Heart left ventricle (tissue), 16 donors: ENCODE measurements at regions not wholly inside any gene's neighbourhood (a gene's known extent, or its start where the extent isn't known, plus 50 kb on each side); places are given as distances from the start of the nearest gene placed in this dataset.

Experiments used
- ATAC-seq, 4 donors: fragments of 200-7000 bp; cut with Tn5 transposase; one replicate each; pipeline ENCODE4 v1.9.1; 2020 to 2022; ENCODE audit warnings: moderate library complexity in 4 of 4, mild to moderate bottlenecking in 3 of 4, moderate number of reproducible peaks in 1 of 4
- DNase-seq, 5 donors: peaks; one replicate each; pipeline ENCODE4 v3.0.0-alpha.2; 2020
- H3K27ac ChIP-seq, 12 donors: fragments of 200-600 bp; sonication (generic) in 4 of 12; one replicate each; pipeline versions ENCODE4 v1.5.0 to v1.8.0; 2016 to 2022; ENCODE audit warnings: mild to moderate bottlenecking in 2 of 12
- H3K27me3 ChIP-seq, 9 donors: fragments of 200-600 bp; sonication (generic) in 2 of 9; one replicate each; pipeline versions ENCODE4 v1.5.1 to v1.8.0; 2016 to 2022; ENCODE audit warnings: mild to moderate bottlenecking in 3 of 9
- H3K36me3 ChIP-seq, 9 donors: fragments of 200-600 bp; sonication (generic) in 2 of 9; one replicate each; pipeline versions ENCODE4 v1.5.0 to v1.8.0; 2018 to 2022; ENCODE audit warnings: mild to moderate bottlenecking in 2 of 9
- H3K4me1 ChIP-seq, 12 donors: fragments of 200-600 bp; sonication (generic) in 4 of 12; one replicate each; pipeline versions ENCODE4 v1.5.0 to v1.8.0; 2016 to 2022; ENCODE audit warnings: mild to moderate bottlenecking in 3 of 12
- H3K4me3 ChIP-seq, 12 donors: fragments of 200-600 bp; sonication (generic) in 4 of 12; one replicate each; pipeline versions ENCODE4 v1.5.0 to v1.8.0; 2017 to 2022; ENCODE audit warnings: mild to moderate bottlenecking in 9 of 12, moderate library complexity in 4 of 12
- H3K9me3 ChIP-seq, 12 donors: fragments of 200-600 bp; sonication (generic) in 4 of 12; one replicate each; pipeline versions ENCODE4 v1.5.0 to v1.8.0; 2016 to 2022; ENCODE audit warnings: mild to moderate bottlenecking in 1 of 12
- CTCF ChIP-seq, 12 donors: fragments of 200-600 bp; sonication (generic) in 4 of 12; IDR thresholded peaks; one replicate each; pipeline versions ENCODE4 v1.5.0 to v1.8.0; 2018 to 2022; ENCODE audit warnings: antibody characterized with exemption in 12 of 12, mild to moderate bottlenecking in 5 of 12
- POLR2A ChIP-seq, 2 donors: fragments of 450-650 bp; IDR thresholded peaks; one replicate each; pipeline ENCODE4 v1.6.1; 2017; ENCODE audit warnings: antibody characterized with exemption in 2 of 2, mild to moderate bottlenecking in 2 of 2, moderate library complexity in 2 of 2
- WGBS, 4 donors: extraction: QIAGEN DNeasy Blood & Tissue Kit in 2 of 4; methylation state at CpG; one replicate each; pipeline versions ENCODE4 v1.1.5 to v1.1.7; 2013 to 2018; 5-methylcytosine and 5-hydroxymethylcytosine counted together
- intact Hi-C, 10 donors: fragments of 100-400 bp; cut with DNase I; formaldehyde crosslinking; loops; one replicate each; pipeline versions ENCODE4 v1.11.1 to v1.14.2; 2022
- donor health status: ischemic (EF 13 %, LVEDD 7.1; RV severe dilation, severe dysfunction).
- donor health status: healthy with polysubstance abuse.
- donor health status: DM: no; HTN: yes; CAD: no.
- donor health status: DM: no; HTN: no; CAD: no.
- donor health status: ischemic (EF 25% LVEDD 6.9; RV normal size, moderate dysfunction).
- donor health status: ischemic (EF 25% LVEDD 5.7; RV mildly dilated, moderate dysfunction).
- donor health status: healthy.
- donor health status: DM: yes; HTN: yes; CAD: no.
- donor health status: ischemic (EF 35%, LVEDD 5.7; RV mildly dilated, moderate dysfunction).
- donor health status: nonischemic (EF 11% LVEDD 7.7; RV severe dilation, severe dysfunction).
- donor health status: DM: yes; HTN: yes; CAD: no.
- donor health status: PGD.
- donor health status: ischemic (EF 29% LVEDD 5.4; RV normal size, mild dysfunction).
- donor health status: nonischemic (EF 23%, LVEDD 6.1; RV moderate dilation, normal function).

- H3K27me3 ChIP-seq = peaks cover 0 to 4% (median 0%) of the 10 kb centered on the region in 9 donors
- intact Hi-C loops = no loop called here
- ATAC-seq (no peak), DNase-seq (no peak)
- no peaks in the 10 kb centered on the region for H3K4me1 ChIP-seq
- no peak overlapping the region for H3K4me3 ChIP-seq
- H3K27ac ChIP-seq = no peak overlapping the region
- no peaks in the 10 kb centered on the region for H3K36me3 ChIP-seq
- no peak for TF ChIP-seq POLR2A (IDR thresholded peaks at IDR 0.05)
- no peak for TF ChIP-seq CTCF (IDR thresholded peaks at IDR 0.05)
- no peaks in the 10 kb centered on the region for H3K9me3 ChIP-seq
- 33 to 86% (median 56%) methylated on average over 1 of the region's 1 CpG for WGBS, 4 donors
Observed at GRCh38 chrX:43008356-43008755, 230.4 kb upstream of the PPP1R2C start.

GRCh38 chrX:43016021-43016420, 238.1 kb upstream of the PPP1R2C start:
- Histone ChIP-seq H3K27ac (no peak overlapping the region), H3K36me3 (no peaks in the 10 kb centered on the region), H3K27me3 (peaks cover 0 to 6% (median 0%) of the 10 kb centered on the region in 9 donors), H3K4me3 (no peak overlapping the region), H3K4me1 (no peaks in the 10 kb centered on the region), H3K9me3 (no peaks in the 10 kb centered on the region)
- DNase-seq (no peak), ATAC-seq (no peak)
- TF ChIP-seq CTCF (IDR thresholded peaks at IDR 0.05) (no peak), POLR2A (IDR thresholded peaks at IDR 0.05) (no peak)
- intact Hi-C loops = no loop called here

- DNase-seq = no peak
- H3K27me3 ChIP-seq = peaks cover 0 to 6% (median 0%) of the 10 kb centered on the region in 9 donors
- 78 to 87% (median 83%) methylated on average over 5 of the region's 5 CpGs for WGBS, 4 donors
Observed at GRCh38 chrX:43018031-43018430, 240.1 kb upstream of the PPP1R2C start.

GRCh38 chrX:43019021-43019420, 241.1 kb upstream of the PPP1R2C start:
- 37 to 51% (median 38%) methylated on average over 3 of the region's 3 CpGs for WGBS, 4 donors

More at GRCh38 chrX:43018031-43018430, 240.1 kb upstream of the PPP1R2C start:
- Histone ChIP-seq H3K9me3 (no peaks in the 10 kb centered on the region), H3K4me1 (no peaks in the 10 kb centered on the region), H3K4me3 (no peak overlapping the region), H3K27ac (no peak overlapping the region), H3K36me3 (no peaks in the 10 kb centered on the region)
- ATAC-seq = no peak
- intact Hi-C loops = no loop called here
- TF ChIP-seq POLR2A (IDR thresholded peaks at IDR 0.05) = no peak
- TF ChIP-seq CTCF (IDR thresholded peaks at IDR 0.05) = no peak

More at GRCh38 chrX:43019021-43019420, 241.1 kb upstream of the PPP1R2C start:
- H3K36me3 ChIP-seq = no peaks in the 10 kb centered on the region
- no peak for DNase-seq
- intact Hi-C loops = no loop called here
- H3K4me1 ChIP-seq = no peaks in the 10 kb centered on the region
- no peak overlapping the region for H3K4me3 ChIP-seq
- TF ChIP-seq CTCF (IDR thresholded peaks at IDR 0.05) = no peak
- no peak for TF ChIP-seq POLR2A (IDR thresholded peaks at IDR 0.05)
- H3K27me3 ChIP-seq = peaks cover 0 to under 1% (median 0%) of the 10 kb centered on the region in 9 donors
- no peak for ATAC-seq
- H3K27ac ChIP-seq = no peak overlapping the region
- H3K9me3 ChIP-seq = no peaks in the 10 kb centered on the region
